IMR-90 (cell line): ENCODE measurements at regions not wholly inside any gene's neighbourhood (a gene's known extent, or its start where the extent isn't known, plus 50 kb on each side); places are given as distances from the start of the nearest gene placed in this dataset.

Experiments
- ATAC-seq: fragments of 200-7000 bp; cut with Tn5 transposase; 2 replicates; pipeline ENCODE4 v1.9.1; 2020; ENCODE audit warnings: low read depth, mild to moderate bottlenecking, moderate library complexity
- BruUV-seq: library from RNA; stranded (reverse); fragments of 400-500 nt; replicated peaks from 2 replicates; lab custom pipeline; 2021; lab: Mats Ljungman, UMichigan
- CTCF ChIA-PET: fragments of 300-600 bp; formaldehyde crosslinking; extraction: SDS; loops from one replicate; lab custom pipeline; 2021; ENCODE audit warnings: antibody characterized with exemption; lab: Yijun Ruan, JAX
- POLR2A ChIA-PET: fragments of 300-600 bp; sonication (Branson Sonifier 250); formaldehyde crosslinking; loops from one replicate; lab custom pipeline; 2022; ENCODE audit warnings: antibody characterized with exemption; ENCODE audit not compliant: unreplicated experiment; lab: Charles Lee
- DNase-seq: peaks from one replicate; pipeline ENCODE4 v3.0.0; 2013
- H2AFZ ChIP-seq: replicated peaks from 2 replicates; pipeline ENCODE3; 2013; ENCODE audit warnings: low read length, mild to moderate bottlenecking; ENCODE audit not compliant: poor library complexity
- H2AK5ac ChIP-seq: 2 replicates; pipeline ENCODE4 v1.6.1; 2013; ENCODE audit warnings: low read depth, low read length, inconsistent platforms
- H2AK9ac ChIP-seq: replicated peaks from 2 replicates; pipeline ENCODE3; 2013; ENCODE audit warnings: mild to moderate bottlenecking, low read depth, low read length, moderate library complexity; ENCODE audit not compliant: poor library complexity
- H2BK120ac ChIP-seq: 2 replicates; pipeline ENCODE4 v1.6.1; 2013; ENCODE audit warnings: low read depth, low read length, inconsistent platforms
- H2BK15ac ChIP-seq: 3 replicates; pipeline ENCODE4 v1.6.1; 2013; ENCODE audit warnings: low read depth, low read length, inconsistent platforms
- H2BK20ac ChIP-seq: 2 replicates; pipeline ENCODE4 v1.6.1; 2013; ENCODE audit warnings: low read depth, mild to moderate bottlenecking, inconsistent platforms, low read length, moderate library complexity
- H2BK5ac ChIP-seq: 2 replicates; pipeline ENCODE4 v1.6.1; 2013; ENCODE audit warnings: mild to moderate bottlenecking, low read depth, low read length, inconsistent platforms; ENCODE audit not compliant: poor library complexity, severe bottlenecking
- H3K14ac ChIP-seq: replicated peaks from 2 replicates; pipeline ENCODE4 v1.6.1; 2013; ENCODE audit warnings: low read depth, low read length, inconsistent platforms
- H3K18ac ChIP-seq: 2 replicates; pipeline ENCODE4 v1.6.1; 2013; ENCODE audit warnings: low read depth, low read length, control low read depth
- H3K23ac ChIP-seq: 2 replicates; pipeline ENCODE4 v1.6.1; 2013; ENCODE audit warnings: low read depth, low read length, inconsistent platforms
- H3K27ac ChIP-seq: 2 replicates; pipeline ENCODE4 v1.5.1; 2013; ENCODE audit warnings: mild to moderate bottlenecking, control low read depth, low read length; ENCODE audit not compliant: insufficient read depth
- H3K27me3 ChIP-seq: 2 replicates; pipeline ENCODE4 v1.6.1; 2013; ENCODE audit warnings: low read length; ENCODE audit not compliant: control insufficient read depth, insufficient read depth
- H3K36me3 ChIP-seq: 2 replicates; pipeline ENCODE4 v1.6.1; 2013; ENCODE audit warnings: low read length, mixed read lengths; ENCODE audit not compliant: control insufficient read depth, insufficient read depth
- H3K4ac ChIP-seq: 2 replicates; pipeline ENCODE4 v1.6.1; 2013; ENCODE audit warnings: low read depth, low read length, inconsistent platforms
- H3K4me1 ChIP-seq: 2 replicates; pipeline ENCODE4 v1.6.1; 2013; ENCODE audit warnings: low read length, mixed read lengths; ENCODE audit not compliant: control insufficient read depth, insufficient read depth
- H3K4me2 ChIP-seq: 2 replicates; pipeline ENCODE4 v1.6.1; 2013; ENCODE audit warnings: low read depth, mild to moderate bottlenecking, control low read depth, low read length, moderate library complexity
- H3K4me3 ChIP-seq: 2 replicates; pipeline ENCODE4 v1.5.1; 2013; ENCODE audit warnings: low read depth, mild to moderate bottlenecking, control low read depth, low read length, moderate library complexity; ENCODE audit not compliant: insufficient read depth
- H3K56ac ChIP-seq: 2 replicates; pipeline ENCODE4 v1.6.1; 2013; ENCODE audit warnings: low read length, inconsistent platforms; ENCODE audit not compliant: insufficient read depth; ENCODE audit errors: extremely low read depth
- H3K79me1 ChIP-seq, 2 experiments: 2 replicates each; pipeline ENCODE4 v1.6.1; 2013; ENCODE audit warnings: low read length in 2 of 2, inconsistent platforms in 1 of 2, low read depth in 1 of 2
- H3K9ac ChIP-seq: 2 replicates; pipeline ENCODE4 v1.6.1; 2013; ENCODE audit warnings: low read depth, low read length, control low read depth
- H3K9me1 ChIP-seq: 2 replicates; pipeline ENCODE4 v1.6.1; 2013; ENCODE audit warnings: low read length, inconsistent platforms; ENCODE audit not compliant: insufficient read depth
- H3K9me3 ChIP-seq: 2 replicates; pipeline ENCODE4 v1.6.1; 2013; ENCODE audit warnings: low read length; ENCODE audit not compliant: control insufficient read depth, insufficient read depth
- H4K20me1 ChIP-seq: 2 replicates; pipeline ENCODE4 v1.6.1; 2013; ENCODE audit warnings: low read length, inconsistent platforms; ENCODE audit not compliant: insufficient read depth
- H4K5ac ChIP-seq: 2 replicates; pipeline ENCODE4 v1.6.1; 2013; ENCODE audit warnings: mild to moderate bottlenecking, low read depth, low read length, control low read depth
- H4K8ac ChIP-seq, 2 experiments: 2 replicates each; pipeline ENCODE4 v1.6.1; 2013; ENCODE audit warnings: low read depth in 2 of 2, low read length in 2 of 2, control low read depth in 1 of 2, inconsistent platforms in 1 of 2
- H4K91ac ChIP-seq: 2 replicates; pipeline ENCODE4 v1.6.1; 2013; ENCODE audit warnings: low read depth, low read length, inconsistent platforms; ENCODE audit not compliant: insufficient read depth
- BHLHE40 ChIP-seq: fragments of 150-350 bp; IDR thresholded peaks from 2 replicates; pipeline ENCODE4 v1.6.1; 2016; ENCODE audit warnings: mild to moderate bottlenecking, low read depth, low read length
- CEBPB ChIP-seq: IDR thresholded peaks from 2 replicates; pipeline ENCODE4 v1.6.1; 2012; ENCODE audit warnings: low read depth, low read length, improper control_type of control experiment
- CHD1 ChIP-seq: IDR thresholded peaks from 2 replicates; pipeline ENCODE4 v1.6.1; 2012; ENCODE audit warnings: low read depth, low read length, improper control_type of control experiment
- ELK1 ChIP-seq: fragments of 150-350 bp; IDR thresholded peaks from 2 replicates; pipeline ENCODE4 v1.6.1; 2016; ENCODE audit warnings: low read depth, mild to moderate bottlenecking, low read length, moderate library complexity, borderline replicate concordance
- FOS ChIP-seq: fragments of 150-350 bp; IDR thresholded peaks from 2 replicates; pipeline ENCODE4 v1.6.1; 2016; ENCODE audit warnings: low read depth, low read length
- MAZ ChIP-seq: IDR thresholded peaks from 2 replicates; pipeline ENCODE4 v1.6.1; 2012; ENCODE audit warnings: low read depth, mild to moderate bottlenecking, low read length, improper control_type of control experiment, moderate library complexity, borderline replicate concordance
- RFX5 ChIP-seq: IDR thresholded peaks from 2 replicates; pipeline ENCODE4 v1.8.0; 2012; ENCODE audit warnings: low read depth, mild to moderate bottlenecking, low read length, moderate library complexity
- SMC3 ChIP-seq: fragments of 150-350 bp; IDR thresholded peaks from 2 replicates; pipeline ENCODE4 v1.6.1; 2016; ENCODE audit warnings: low read depth, mild to moderate bottlenecking, antibody characterized with exemption, low read length, moderate library complexity
- USF2 ChIP-seq: fragments of 150-350 bp; IDR thresholded peaks from 2 replicates; pipeline ENCODE4 v1.6.1; 2017; ENCODE audit warnings: mild to moderate bottlenecking, antibody characterized with exemption, low read length, low read depth
- whole genome bisulfite sequencing, 2 experiments: methylation state at CpG; one replicate each; pipeline versions ENCODE4 v1.1.5 to v1.1.7; 2013; ENCODE audit warnings: missing lambda C conversion rate in 2 of 2; ENCODE audit not compliant: insufficient read length in 1 of 2; ENCODE audit errors: extremely low coverage in 2 of 2; 5-methylcytosine and 5-hydroxymethylcytosine counted together
- dilution Hi-C: fragments of 300-500 bp; cut with HindIII; formaldehyde crosslinking; loops from one replicate; pipeline ENCODE4 v1.14.3; 2018; ENCODE audit warnings: low sequenced_read_pairs; ENCODE audit not compliant: unreplicated experiment
- in situ Hi-C: fragments of 300-500 bp; cut with MboI; formaldehyde crosslinking; loops from 3 replicates; pipeline ENCODE4 v1.14.3; 2019; ENCODE audit warnings: low sequenced_read_pairs, inconsistent platforms, mixed read lengths
- intact Hi-C: fragments of 100-400 bp; cut with micrococcal nuclease; formaldehyde crosslinking; loops from 2 replicates; pipeline ENCODE4 v1.10.0; 2022
- TF ChIP-seq, protein P1 (sequence below): conservative IDR thresholded peaks from 2 replicates; pipeline ENCODE4 v1.5.1; 2012; ENCODE audit warnings: mild to moderate bottlenecking, low read depth, low read length, improper control_type of control experiment

GRCh38 chr4:34066126-34066525 lies 2178.2 kb downstream of the ARAP2 start:
- CTCF ChIA-PET: no interaction called here
- TF ChIP-seq RFX5 (no peak), SMC3 (no peak), ELK1 (no peak), CEBPB (no peak), FOS (no peak), USF2 (no peak), BHLHE40 (no peak), CHD1 (no peak), MAZ (no peak)
- TF ChIP-seq, protein P1, sequence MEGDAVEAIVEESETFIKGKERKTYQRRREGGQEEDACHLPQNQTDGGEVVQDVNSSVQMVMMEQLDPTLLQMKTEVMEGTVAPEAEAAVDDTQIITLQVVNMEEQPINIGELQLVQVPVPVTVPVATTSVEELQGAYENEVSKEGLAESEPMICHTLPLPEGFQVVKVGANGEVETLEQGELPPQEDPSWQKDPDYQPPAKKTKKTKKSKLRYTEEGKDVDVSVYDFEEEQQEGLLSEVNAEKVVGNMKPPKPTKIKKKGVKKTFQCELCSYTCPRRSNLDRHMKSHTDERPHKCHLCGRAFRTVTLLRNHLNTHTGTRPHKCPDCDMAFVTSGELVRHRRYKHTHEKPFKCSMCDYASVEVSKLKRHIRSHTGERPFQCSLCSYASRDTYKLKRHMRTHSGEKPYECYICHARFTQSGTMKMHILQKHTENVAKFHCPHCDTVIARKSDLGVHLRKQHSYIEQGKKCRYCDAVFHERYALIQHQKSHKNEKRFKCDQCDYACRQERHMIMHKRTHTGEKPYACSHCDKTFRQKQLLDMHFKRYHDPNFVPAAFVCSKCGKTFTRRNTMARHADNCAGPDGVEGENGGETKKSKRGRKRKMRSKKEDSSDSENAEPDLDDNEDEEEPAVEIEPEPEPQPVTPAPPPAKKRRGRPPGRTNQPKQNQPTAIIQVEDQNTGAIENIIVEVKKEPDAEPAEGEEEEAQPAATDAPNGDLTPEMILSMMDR: no peak

More at GRCh38 chr4:34066126-34066525, 2178.2 kb downstream of the ARAP2 start:
- Histone ChIP-seq H3K4me1 (no peaks in the 10 kb centered on the region), H2AFZ (no peak overlapping the region), H2AK5ac (no peak overlapping the region), H4K5ac (no peak overlapping the region), H4K91ac (no peak overlapping the region), H3K79me1 (no peaks in the 10 kb centered on the region), H3K27me3 (no peaks in the 10 kb centered on the region; the same call in 1 of the 2 replicates), H3K4ac (no peak overlapping the region), H3K56ac (no peak overlapping the region), H3K4me2 (no peak overlapping the region), H3K9me3 (no peaks in the 10 kb centered on the region), H3K4me3 (no peak overlapping the region), H3K23ac (no peak overlapping the region), H2AK9ac (no peak overlapping the region), H2BK5ac (no peak overlapping the region), H4K8ac (no peak overlapping the region), H4K20me1 (no peaks in the 10 kb centered on the region), H3K18ac (no peak overlapping the region), H3K27ac (no peak overlapping the region), H3K14ac (no peak overlapping the region), H3K9ac (no peak overlapping the region), H2BK20ac (no peak overlapping the region), H3K9me1 (no peaks in the 10 kb centered on the region), H2BK15ac (no peak overlapping the region), H3K36me3 (no peaks in the 10 kb centered on the region), H2BK120ac (no peak overlapping the region)
- intact Hi-C loops (no loop called here), dilution Hi-C loops (no loop called here), in situ Hi-C loops (no loop called here)
- POLR2A ChIA-PET: no interaction called here
- WGBS, 2 experiments: no CpG with 5 or more reads among the region's 2 CpGs
- DNase-seq (no peak), ATAC-seq (no peak)
- BruUV-seq: no TSS peak
